ENCODE measurements at regions not wholly inside any gene's neighbourhood (a gene's known extent, or its start where the extent isn't known, plus 50 kb on each side); places are given as distances from the start of the nearest gene placed in this dataset.

DNA sequence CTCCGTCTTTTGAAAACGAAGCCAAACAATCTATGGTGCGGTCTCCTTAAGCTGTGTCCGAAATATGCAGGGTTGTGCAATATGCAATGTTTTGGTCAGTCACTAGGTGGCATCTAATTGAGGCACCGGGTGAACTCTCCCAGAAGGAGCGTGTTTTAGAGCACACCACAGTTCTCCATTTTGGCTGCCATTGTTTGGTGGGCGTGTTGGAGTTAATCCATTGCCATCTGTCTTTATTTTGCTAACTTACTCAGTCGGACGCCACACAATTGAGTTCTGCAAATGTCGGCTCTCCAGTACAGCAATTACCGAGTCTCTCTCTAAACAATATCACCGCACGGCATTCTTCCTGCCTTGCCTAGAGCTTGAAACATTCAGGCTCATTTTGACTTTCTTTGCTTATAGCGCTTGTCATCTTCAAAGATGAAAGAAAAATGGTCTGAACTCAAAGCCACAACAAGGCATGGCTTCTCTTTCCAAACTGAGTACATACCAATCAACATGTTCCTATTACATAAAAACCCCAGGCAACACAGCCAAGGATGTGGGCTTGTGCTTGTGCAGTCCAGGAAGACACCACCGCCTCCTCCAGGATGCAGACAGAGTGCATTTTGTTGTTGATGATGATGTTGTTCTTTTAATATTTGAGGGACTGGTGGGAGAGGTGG, 182.0 kb upstream of the SERP2 start:
- no peak for TF ChIP-seq SIN3A (IDR thresholded peaks at IDR 0.05; ENCODE audit: borderline replicate concordance, insufficient read depth, low read length)
- TF ChIP-seq, protein P1, sequence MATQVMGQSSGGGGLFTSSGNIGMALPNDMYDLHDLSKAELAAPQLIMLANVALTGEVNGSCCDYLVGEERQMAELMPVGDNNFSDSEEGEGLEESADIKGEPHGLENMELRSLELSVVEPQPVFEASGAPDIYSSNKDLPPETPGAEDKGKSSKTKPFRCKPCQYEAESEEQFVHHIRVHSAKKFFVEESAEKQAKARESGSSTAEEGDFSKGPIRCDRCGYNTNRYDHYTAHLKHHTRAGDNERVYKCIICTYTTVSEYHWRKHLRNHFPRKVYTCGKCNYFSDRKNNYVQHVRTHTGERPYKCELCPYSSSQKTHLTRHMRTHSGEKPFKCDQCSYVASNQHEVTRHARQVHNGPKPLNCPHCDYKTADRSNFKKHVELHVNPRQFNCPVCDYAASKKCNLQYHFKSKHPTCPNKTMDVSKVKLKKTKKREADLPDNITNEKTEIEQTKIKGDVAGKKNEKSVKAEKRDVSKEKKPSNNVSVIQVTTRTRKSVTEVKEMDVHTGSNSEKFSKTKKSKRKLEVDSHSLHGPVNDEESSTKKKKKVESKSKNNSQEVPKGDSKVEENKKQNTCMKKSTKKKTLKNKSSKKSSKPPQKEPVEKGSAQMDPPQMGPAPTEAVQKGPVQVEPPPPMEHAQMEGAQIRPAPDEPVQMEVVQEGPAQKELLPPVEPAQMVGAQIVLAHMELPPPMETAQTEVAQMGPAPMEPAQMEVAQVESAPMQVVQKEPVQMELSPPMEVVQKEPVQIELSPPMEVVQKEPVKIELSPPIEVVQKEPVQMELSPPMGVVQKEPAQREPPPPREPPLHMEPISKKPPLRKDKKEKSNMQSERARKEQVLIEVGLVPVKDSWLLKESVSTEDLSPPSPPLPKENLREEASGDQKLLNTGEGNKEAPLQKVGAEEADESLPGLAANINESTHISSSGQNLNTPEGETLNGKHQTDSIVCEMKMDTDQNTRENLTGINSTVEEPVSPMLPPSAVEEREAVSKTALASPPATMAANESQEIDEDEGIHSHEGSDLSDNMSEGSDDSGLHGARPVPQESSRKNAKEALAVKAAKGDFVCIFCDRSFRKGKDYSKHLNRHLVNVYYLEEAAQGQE (IDR thresholded peaks at IDR 0.05; ENCODE audit: insufficient read depth in 1 of 2, low read depth in 2 of 2, low read length in 2 of 2) = no peak

DNA sequence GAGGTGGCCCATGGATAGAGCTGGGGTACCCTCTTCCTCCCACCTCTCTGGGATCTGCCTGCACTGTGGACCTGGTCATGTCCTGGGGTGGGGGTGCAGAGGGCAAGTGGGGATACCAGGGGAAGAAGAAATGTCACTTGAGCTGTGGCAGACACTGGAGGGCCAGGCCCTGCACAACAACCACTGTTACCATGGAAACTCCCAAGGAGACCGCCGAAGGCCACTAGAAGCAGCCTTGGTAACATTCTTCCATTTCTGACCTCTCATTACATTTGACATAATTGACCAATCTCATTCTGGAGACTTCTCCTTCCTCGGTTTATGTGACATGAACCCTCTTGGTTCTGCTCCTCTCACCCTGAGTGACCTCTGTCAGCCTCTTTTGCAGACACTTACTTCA, 179.9 kb upstream of the SERP2 start:
- TF ChIP-seq FOXP2 (optimal IDR thresholded peaks at IDR 0.05; ENCODE audit: borderline replicate concordance, extremely low read depth, extremely low read length, insufficient read depth) (no peak), POLR2AphosphoS5 (IDR thresholded peaks at IDR 0.05; ENCODE audit: low read depth, low read length) (no peak), SIN3A (IDR thresholded peaks at IDR 0.05; ENCODE audit: borderline replicate concordance, insufficient read depth, low read length) (no peak), TAF1 (IDR thresholded peaks at IDR 0.05; ENCODE audit: borderline replicate concordance, insufficient read depth, low read length) (no peak)
- TF ChIP-seq, protein P1 (IDR thresholded peaks at IDR 0.05; ENCODE audit: insufficient read depth in 1 of 2, low read depth in 2 of 2, low read length in 2 of 2) = no peak

DNA sequence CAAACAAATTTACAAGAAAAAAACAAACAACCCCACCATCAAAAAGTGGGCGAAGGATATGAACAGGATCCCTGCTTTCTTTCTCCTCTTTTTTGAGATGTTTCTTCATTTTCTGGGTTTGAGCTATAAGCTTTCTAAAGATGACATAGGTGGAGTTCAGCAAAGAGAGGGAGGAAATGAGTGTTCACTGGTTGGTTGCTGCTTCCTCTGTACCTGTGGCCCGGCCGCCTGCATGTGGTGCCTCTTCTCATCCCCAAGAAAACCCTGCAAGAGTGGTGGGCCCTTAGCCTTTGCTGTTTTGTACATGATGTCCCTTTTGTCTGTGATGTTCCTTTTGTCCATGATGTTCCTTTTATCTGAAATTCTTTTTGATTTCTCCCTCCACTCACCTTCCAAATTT, 178.4 kb upstream of the SERP2 start:
- TF ChIP-seq, protein P1 (IDR thresholded peaks at IDR 0.05; ENCODE audit: insufficient read depth in 1 of 2, low read depth in 2 of 2, low read length in 2 of 2) = no peak
- TF ChIP-seq FOXP2 (optimal IDR thresholded peaks at IDR 0.05; ENCODE audit: borderline replicate concordance, extremely low read depth, extremely low read length, insufficient read depth) = no peak
- TF ChIP-seq POLR2AphosphoS5 (IDR thresholded peaks at IDR 0.05; ENCODE audit: low read depth, low read length) = no peak
- TF ChIP-seq TAF1 (IDR thresholded peaks at IDR 0.05; ENCODE audit: borderline replicate concordance, insufficient read depth, low read length) = no peak
- no peak for TF ChIP-seq SIN3A (IDR thresholded peaks at IDR 0.05; ENCODE audit: borderline replicate concordance, insufficient read depth, low read length)

DNA sequence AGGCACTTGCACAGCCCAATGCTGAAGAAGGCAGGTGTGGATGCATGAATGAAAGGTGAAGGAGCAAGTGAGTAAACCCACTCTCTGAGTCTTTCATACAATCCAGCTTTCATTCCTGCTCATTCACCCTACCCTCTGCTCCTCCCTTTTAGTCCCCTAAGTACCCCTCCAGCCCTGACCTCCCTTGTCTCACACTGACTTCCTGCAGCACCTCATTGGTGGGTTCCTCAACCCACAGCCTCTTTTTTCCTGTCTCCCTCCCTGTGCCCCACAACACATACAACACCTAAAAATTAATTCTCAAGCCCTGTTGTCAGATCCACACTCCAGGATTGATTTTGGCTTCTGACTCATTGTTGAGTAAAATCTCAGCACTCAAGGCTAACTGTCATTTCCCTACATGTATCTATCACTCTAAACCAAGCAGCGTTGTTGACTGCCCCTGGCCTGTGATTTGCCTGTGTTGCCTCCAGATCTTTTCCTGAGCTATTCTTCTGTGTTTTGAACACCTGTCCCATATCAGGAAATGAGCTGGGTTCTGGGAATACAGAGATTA, 177.3 kb upstream of the SERP2 start:
- no peak for TF ChIP-seq POLR2AphosphoS5 (IDR thresholded peaks at IDR 0.05; ENCODE audit: low read depth, low read length)
- no peak for TF ChIP-seq FOXP2 (optimal IDR thresholded peaks at IDR 0.05; ENCODE audit: borderline replicate concordance, extremely low read depth, extremely low read length, insufficient read depth)
- TF ChIP-seq TAF1 (IDR thresholded peaks at IDR 0.05; ENCODE audit: borderline replicate concordance, insufficient read depth, low read length) = no peak
- no peak for TF ChIP-seq SIN3A (IDR thresholded peaks at IDR 0.05; ENCODE audit: borderline replicate concordance, insufficient read depth, low read length)
- TF ChIP-seq, protein P1 (IDR thresholded peaks at IDR 0.05; ENCODE audit: insufficient read depth in 1 of 2, low read depth in 2 of 2, low read length in 2 of 2) = no peak

Data from PFSK-1 (cell line).